Endothelial cell of umbilical vein (primary cell): ENCODE measurements at regions not wholly inside any gene's neighbourhood (a gene's known extent, or its start where the extent isn't known, plus 50 kb on each side); places are given as distances from the start of the nearest gene placed in this dataset.

Source experiments
- BruUV-seq: library from RNA; stranded (reverse); fragments of 400-500 nt; replicated peaks from 2 replicates; lab custom pipeline; 2021; lab: Mats Ljungman, UMichigan
- CTCF ChIA-PET: fragments of 300-600, 350-600 bp; sonication (Branson Sonifier 250); formaldehyde crosslinking; loops from one replicate; lab custom pipeline; 2021; ENCODE audit warnings: antibody characterized with exemption, inconsistent platforms; lab: Charles Lee
- POLR2A ChIA-PET: fragments of 300-600, 350-600 bp; sonication (Branson Sonifier 250); formaldehyde crosslinking; loops from one replicate; lab custom pipeline; 2021; ENCODE audit warnings: antibody characterized with exemption, inconsistent platforms; lab: Charles Lee
- DNase-seq: peaks from one replicate; pipeline ENCODE4 v3.0.0-alpha.2; 2011; ENCODE audit warnings: low read depth, low spot score
- FAIRE-seq: peaks from 2 replicates; lab custom pipeline; 2011; peaks lifted over from hg19 to GRCh38; lab: Jason Lieb, UNC
- H2AFZ ChIP-seq: 2 replicates; pipeline ENCODE4 v1.6.0; 2012; ENCODE audit warnings: low read depth, low read length, control low read depth, inconsistent platforms
- H3K27ac ChIP-seq: 2 replicates; pipeline ENCODE4 v1.5.1; 2011; ENCODE audit warnings: low read depth, mild to moderate bottlenecking, control low read depth, low read length, moderate library complexity; ENCODE audit not compliant: insufficient read depth
- H3K27me3 ChIP-seq, 2 experiments: 2 replicates each; pipeline versions ENCODE4 v1.6.0 to v1.6.1; 2011; ENCODE audit warnings: low read length in 2 of 2, mixed read lengths in 1 of 2; ENCODE audit not compliant: control insufficient read depth in 2 of 2, insufficient read depth in 2 of 2
- H3K36me3 ChIP-seq, 2 experiments: 2 replicates in 1 of 2; 3 replicates in 1 of 2; pipeline ENCODE4 v1.5.1; 2011; ENCODE audit warnings: low read length in 2 of 2, mild to moderate bottlenecking in 1 of 2, moderate library complexity in 1 of 2; ENCODE audit not compliant: control insufficient read depth in 2 of 2, insufficient read depth in 2 of 2; ENCODE audit errors: extremely low read depth in 1 of 2
- H3K4me1 ChIP-seq: 3 replicates; pipeline ENCODE4 v1.5.1; 2011; ENCODE audit warnings: mild to moderate bottlenecking, low read length; ENCODE audit not compliant: control insufficient read depth, insufficient read depth; ENCODE audit errors: extremely low read depth
- H3K4me2 ChIP-seq: 2 replicates; pipeline ENCODE4 v1.6.1; 2011; ENCODE audit warnings: low read length, control low read depth, mixed read lengths; ENCODE audit not compliant: insufficient read depth
- H3K4me3 ChIP-seq, 3 experiments: fragments of 200-600 bp in 1 of 3; sonication (generic), shearing (Covaris generic) in 1 of 3; replicated peaks in 1 of 3; 2 replicates each; pipeline ENCODE4 v1.5.1; 2011 to 2016; ENCODE audit warnings: control low read depth in 3 of 3, low read length in 3 of 3, mild to moderate bottlenecking in 2 of 3, inconsistent platforms in 1 of 3, low read depth in 1 of 3, moderate library complexity in 1 of 3; ENCODE audit not compliant: insufficient read depth in 1 of 3
- H3K79me2 ChIP-seq: 2 replicates; pipeline ENCODE4 v1.6.0; 2012; ENCODE audit warnings: low read length, inconsistent platforms; ENCODE audit not compliant: control insufficient read depth, insufficient read depth
- H3K9ac ChIP-seq: replicated peaks from 2 replicates; pipeline ENCODE3; 2011; ENCODE audit warnings: low read length, control low read depth; ENCODE audit not compliant: insufficient read depth; ENCODE audit errors: extremely low read depth
- H3K9me1 ChIP-seq: replicated peaks from 3 replicates; pipeline ENCODE4 v1.6.0; 2011; ENCODE audit warnings: mild to moderate bottlenecking, low read length; ENCODE audit not compliant: control insufficient read depth, insufficient read depth; ENCODE audit errors: extremely low read depth
- H3K9me3 ChIP-seq: replicated peaks from 2 replicates; pipeline ENCODE4 v1.5.1; 2012; ENCODE audit warnings: low read length, inconsistent platforms; ENCODE audit not compliant: control insufficient read depth, insufficient read depth
- H4K20me1 ChIP-seq: replicated peaks from 2 replicates; pipeline ENCODE3; 2011; ENCODE audit warnings: mild to moderate bottlenecking, low read length; ENCODE audit not compliant: control insufficient read depth, insufficient read depth; ENCODE audit errors: extremely low read depth
- CTCF ChIP-seq, 2 donors: IDR thresholded peaks; 1 replicate in 1 of 2; 2 replicates in 1 of 2; pipeline ENCODE4 v1.5.1; 2011; ENCODE audit warnings: low read length in 2 of 2, mild to moderate bottlenecking in 2 of 2, moderate library complexity in 2 of 2, control low read depth in 1 of 2, inconsistent platforms in 1 of 2, low read depth in 1 of 2; ENCODE audit not compliant: insufficient read depth in 1 of 2; ENCODE audit errors: extremely low read depth in 1 of 2
- EZH2 ChIP-seq: IDR thresholded peaks from 2 replicates; pipeline ENCODE4 v1.6.1; 2012; ENCODE audit warnings: borderline replicate concordance, low read depth, mild to moderate bottlenecking, moderate library complexity, low read length, inconsistent platforms; ENCODE audit not compliant: severe bottlenecking
- FOS ChIP-seq: IDR thresholded peaks from 2 replicates; pipeline ENCODE4 v1.6.1; 2011; ENCODE audit warnings: mild to moderate bottlenecking, low read length, moderate library complexity, borderline replicate concordance; ENCODE audit not compliant: insufficient read depth
- GATA2 ChIP-seq: IDR thresholded peaks from 2 replicates; pipeline ENCODE4 v1.7.0; 2011; ENCODE audit warnings: low read depth, mild to moderate bottlenecking, moderate library complexity, mixed read lengths, low read length; ENCODE audit not compliant: insufficient read length, insufficient read depth
- JUN ChIP-seq: IDR thresholded peaks from 2 replicates; pipeline ENCODE4 v1.6.1; 2011; ENCODE audit warnings: borderline replicate concordance, low read depth; ENCODE audit not compliant: insufficient read length, insufficient read depth
- MAX ChIP-seq: IDR thresholded peaks from 2 replicates; pipeline ENCODE4 v1.6.1; 2011; ENCODE audit not compliant: insufficient read depth, insufficient read length
- MYC ChIP-seq: IDR thresholded peaks from one replicate; pipeline ENCODE4 v1.6.1; 2011; ENCODE audit warnings: mild to moderate bottlenecking, low read depth, low read length
- POLR2A ChIP-seq: IDR thresholded peaks from 2 replicates; pipeline ENCODE4 v1.6.1; 2012; ENCODE audit warnings: low read depth, mild to moderate bottlenecking, control low read depth, low read length
- POLR2AphosphoS5 ChIP-seq: IDR thresholded peaks from 2 replicates; pipeline ENCODE4 v1.6.1; 2012; ENCODE audit warnings: low read depth, mild to moderate bottlenecking, control low read depth, low read length, moderate library complexity; ENCODE audit not compliant: insufficient read depth
- dilution Hi-C: fragments of 300-500 bp; cut with MboI; formaldehyde crosslinking; loops from one replicate; pipeline ENCODE4 v1.15.0; 2019; ENCODE audit warnings: low sequenced_read_pairs; ENCODE audit not compliant: extremely low pct_ligation_motif_present
- intact Hi-C: fragments of 100-400 bp; cut with micrococcal nuclease; formaldehyde crosslinking; loops from one replicate; pipeline ENCODE4 v1.10.0; 2022

GRCh38 chr4:186414390-186414789, 141.0 kb downstream of the MTNR1A start:
- H2AFZ ChIP-seq, result no peak overlapping the region
- no peaks in the 10 kb centered on the region for H3K9me3 ChIP-seq
- FAIRE-seq (no peak), DNase-seq (no peak)
- CTCF ChIA-PET, result no interaction called here
- dilution Hi-C loops, result no loop called here
- BruUV-seq, result no TSS peak
- intact Hi-C loops, result no loop called here
- H3K9ac ChIP-seq, result no peak overlapping the region
- no peaks in the 10 kb centered on the region for H3K36me3 ChIP-seq
- no peak overlapping the region for H3K27ac ChIP-seq
- H4K20me1 ChIP-seq, result no peaks in the 10 kb centered on the region
- H3K4me1 ChIP-seq, result no peaks in the 10 kb centered on the region
- no peaks in the 10 kb centered on the region for H3K27me3 ChIP-seq
- POLR2A ChIA-PET, result no interaction called here
- H3K4me2 ChIP-seq, result no peak overlapping the region
- no peak overlapping the region for H3K4me3 ChIP-seq
- H3K79me2 ChIP-seq, result no peaks in the 10 kb centered on the region
- no peaks in the 10 kb centered on the region for H3K9me1 ChIP-seq
- TF ChIP-seq MAX (no peak), POLR2AphosphoS5 (no peak), GATA2 (no peak), MYC (no peak), FOS (no peak), EZH2 (no peak), JUN (no peak)

DNA sequence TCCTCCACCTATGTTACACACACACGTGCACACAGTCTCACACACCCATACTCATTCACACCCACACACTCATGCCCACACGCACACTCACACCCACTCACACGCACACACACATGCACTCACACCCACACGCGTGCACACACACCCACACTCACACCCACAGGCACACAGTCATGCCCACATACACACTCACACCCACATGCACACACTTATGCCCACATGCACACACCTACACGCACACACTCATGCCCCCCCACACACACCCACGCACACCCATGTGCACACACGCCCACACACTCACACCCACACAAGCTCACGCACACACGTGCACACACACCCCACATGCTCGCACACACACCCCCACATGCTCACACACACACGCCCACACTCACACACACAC, 140.0 kb downstream of the F11 start:
- no TSS peak for BruUV-seq
- H3K4me2 ChIP-seq, result no peak overlapping the region
- peaks cover 2% of the 10 kb centered on the region for H3K9me3 ChIP-seq
- no peaks in the 10 kb centered on the region for H3K36me3 ChIP-seq
- DNase-seq, result no peak
- H3K9ac ChIP-seq, result no peak overlapping the region
- ChIA-PET CTCF (no interaction called here), POLR2A (no interaction called here)
- H4K20me1 ChIP-seq, result no peaks in the 10 kb centered on the region
- no peaks in the 10 kb centered on the region for H3K4me1 ChIP-seq
- no peaks in the 10 kb centered on the region for H3K27me3 ChIP-seq
- intact Hi-C loops (no loop called here), dilution Hi-C loops (no loop called here)
- H3K27ac ChIP-seq, result no peak overlapping the region
- no peak overlapping the region for H2AFZ ChIP-seq
- no peak overlapping the region for H3K4me3 ChIP-seq
- no peaks in the 10 kb centered on the region for H3K9me1 ChIP-seq
- no peaks in the 10 kb centered on the region for H3K79me2 ChIP-seq
- TF ChIP-seq POLR2A, result no peak
- no peak for TF ChIP-seq MYC
- no peak for TF ChIP-seq POLR2AphosphoS5
- TF ChIP-seq MAX, result no peak
- no peak for TF ChIP-seq JUN
- no peak for TF ChIP-seq EZH2
- no peak for TF ChIP-seq FOS
- TF ChIP-seq CTCF (IDR thresholded peaks at IDR 0.05; ENCODE audit: extremely low read depth in 1 of 2, insufficient read depth in 1 of 2, low read depth in 1 of 2, low read length in 2 of 2), result no peak
- TF ChIP-seq GATA2, result no peak
- FAIRE-seq, result no peak
